Activated naive CD4-positive, alpha-beta T cell treated with anti-CD3 and anti-CD28 coated beads, Interleukin-2, amount 50 U/mL, for 72 hours (primary cell): ENCODE measurements at regions not wholly inside any gene's neighbourhood (a gene's known extent, or its start where the extent isn't known, plus 50 kb on each side); places are given as distances from the start of the nearest gene placed in this dataset.
"Not testable (repeated sequence)": the region's sequence is repeated elsewhere in the genome, so short reads cannot be mapped to it uniquely, and the experiment has no call there.

Experiments used
- ATAC-seq, 2 donors: fragments of 150-1000 bp; cut with Tn5 transposase; 2 replicates each; pipeline ENCODE4 v1.10.0; 2021; ENCODE audit warnings: mild to moderate bottlenecking in 2 of 2, moderate library complexity in 2 of 2
- DNase-seq, 2 donors: peaks; one replicate each; pipeline ENCODE4 v3.0.0; 2021 to 2022; ENCODE audit warnings: low spot score in 2 of 2
- H3K27ac Mint-ChIP-seq, 2 donors: one replicate each; pipeline ENCODE4 v1.8.0; 2022; ENCODE audit warnings: mild to moderate bottlenecking in 2 of 2, mixed read lengths in 2 of 2
- H3K36me3 Mint-ChIP-seq, 2 donors: one replicate each; pipeline ENCODE4 v1.8.0; 2022; ENCODE audit warnings: mixed read lengths in 2 of 2
- H3K9me3 Mint-ChIP-seq, 2 donors: one replicate each; pipeline ENCODE4 v1.8.0; 2022; ENCODE audit warnings: mixed read lengths in 2 of 2

GRCh38 chr7:79930604-79931003 lies 204.0 kb upstream of the GNAI1 start:
- ATAC-seq (no peak), DNase-seq (no peak)
- Mint-ChIP-seq H3K9me3 (peaks cover 0 to 27% of the 10 kb centered on the region in 2 donors), H3K36me3 (peaks cover 0 to 5% of the 10 kb centered on the region in 2 donors), H3K27ac (no peak overlapping the region)

- no peaks in the 10 kb centered on the region for H3K36me3 Mint-ChIP-seq
Measured at GRCh38 chr7:79927116-79927515, 207.5 kb upstream of the GNAI1 start.

GRCh38 chr7:79923953-79924352 lies 210.7 kb upstream of the GNAI1 start:
- Mint-ChIP-seq H3K36me3 (no peaks in the 10 kb centered on the region), H3K27ac (no peak overlapping the region), H3K9me3 (peaks cover 9 to 15% of the 10 kb centered on the region in 2 donors)
- no peak for DNase-seq
- ATAC-seq = peak in 1 of 2 donors; percentile 41

More at GRCh38 chr7:79927116-79927515, 207.5 kb upstream of the GNAI1 start:
- H3K27ac Mint-ChIP-seq = no peak overlapping the region
- no peak for ATAC-seq
- DNase-seq = no peak
- H3K9me3 Mint-ChIP-seq = peaks cover 9 to 26% of the 10 kb centered on the region in 2 donors

- Mint-ChIP-seq H3K36me3 (no peaks in the 10 kb centered on the region), H3K9me3 (peaks cover 9 to 11% of the 10 kb centered on the region in 2 donors), H3K27ac (no peak overlapping the region)
- DNase-seq (no peak), ATAC-seq (no peak)
Measured at GRCh38 chr7:79922894-79923293, 211.7 kb upstream of the GNAI1 start.

- Mint-ChIP-seq H3K36me3 (no peaks in the 10 kb centered on the region), H3K27ac (no peak overlapping the region), H3K9me3 (peaks cover 9 to 13% of the 10 kb centered on the region in 2 donors)
- DNase-seq (no peak), ATAC-seq (no peak)
Measured at GRCh38 chr7:79921976-79922375, 212.7 kb upstream of the GNAI1 start.

- ATAC-seq, H3K36me3 Mint-ChIP-seq, DNase-seq, H3K27ac Mint-ChIP-seq: not testable (repeated sequence)
- H3K9me3 Mint-ChIP-seq = peaks cover 8 to 16% of the 10 kb centered on the region in 2 donors
Measured at GRCh38 chr7:79918632-79919031, 216.0 kb upstream of the GNAI1 start.

GRCh38 chr7:79915346-79915745 lies 219.3 kb upstream of the GNAI1 start:
- DNase-seq, H3K9me3 Mint-ChIP-seq, H3K27ac Mint-ChIP-seq, ATAC-seq, H3K36me3 Mint-ChIP-seq: not testable (repeated sequence)

- Mint-ChIP-seq H3K27ac (no peak overlapping the region), H3K9me3 (peaks cover 5 to 7% of the 10 kb centered on the region in 2 donors), H3K36me3 (no peaks in the 10 kb centered on the region)
- ATAC-seq = peak in 1 of 2 donors; percentile 72
- no peak for DNase-seq
Measured at GRCh38 chr7:79912213-79912633, 222.4 kb upstream of the GNAI1 start.

GRCh38 chr7:79911420-79911819 lies 223.2 kb upstream of the GNAI1 start:
- no peak for DNase-seq
- no peak overlapping the region for H3K27ac Mint-ChIP-seq
- no peaks in the 10 kb centered on the region for H3K36me3 Mint-ChIP-seq
- peaks cover 4 to 5% of the 10 kb centered on the region in 2 donors for H3K9me3 Mint-ChIP-seq
- no peak for ATAC-seq

- H3K36me3 Mint-ChIP-seq = no peaks in the 10 kb centered on the region
- no peak for ATAC-seq
- H3K27ac Mint-ChIP-seq = no peak overlapping the region
- no peak for DNase-seq
- peaks cover 1 to 5% of the 10 kb centered on the region in 2 donors for H3K9me3 Mint-ChIP-seq
Measured at GRCh38 chr7:79909176-79909575, 225.5 kb upstream of the GNAI1 start.

GRCh38 chr7:79897166-79897565 lies 237.5 kb upstream of the GNAI1 start:
- DNase-seq = no peak
- Mint-ChIP-seq H3K36me3 (no peaks in the 10 kb centered on the region), H3K9me3 (peaks cover 0 to 10% of the 10 kb centered on the region in 2 donors), H3K27ac (no peak overlapping the region)
- no peak for ATAC-seq

- DNase-seq (no peak), ATAC-seq (no peak)
- no peaks in the 10 kb centered on the region for H3K36me3 Mint-ChIP-seq
- H3K27ac Mint-ChIP-seq = no peak overlapping the region
- peaks cover 0 to 5% of the 10 kb centered on the region in 2 donors for H3K9me3 Mint-ChIP-seq
Measured at GRCh38 chr7:79893991-79894390, 240.6 kb upstream of the GNAI1 start.

- no peak overlapping the region for H3K27ac Mint-ChIP-seq
- DNase-seq = no peak
- no peak for ATAC-seq
- no peaks in the 10 kb centered on the region for H3K36me3 Mint-ChIP-seq
- peaks cover 0 to 3% of the 10 kb centered on the region in 2 donors for H3K9me3 Mint-ChIP-seq
Measured at GRCh38 chr7:79882922-79883321, 251.7 kb upstream of the GNAI1 start.

GRCh38 chr7:79880312-79880711 lies 254.3 kb upstream of the GNAI1 start:
- DNase-seq (no peak), ATAC-seq (no peak)
- H3K36me3 Mint-ChIP-seq = no peaks in the 10 kb centered on the region
- H3K27ac Mint-ChIP-seq = no peak overlapping the region
- H3K9me3 Mint-ChIP-seq = peaks cover 0 to 3% of the 10 kb centered on the region in 2 donors

- no peak for ATAC-seq
- H3K9me3 Mint-ChIP-seq = peaks cover 0 to 3% of the 10 kb centered on the region in 2 donors
- H3K27ac Mint-ChIP-seq = no peak overlapping the region
- no peak for DNase-seq
- H3K36me3 Mint-ChIP-seq = no peaks in the 10 kb centered on the region
Measured at GRCh38 chr7:79877874-79878465, 256.7 kb upstream of the GNAI1 start.

- DNase-seq (no peak), ATAC-seq (no peak)
- Mint-ChIP-seq H3K9me3 (peaks cover 0 to 3% of the 10 kb centered on the region in 2 donors), H3K27ac (no peak overlapping the region), H3K36me3 (no peaks in the 10 kb centered on the region)
Measured at GRCh38 chr7:79876848-79877252, 257.8 kb upstream of the GNAI1 start.

GRCh38 chr7:79874797-79875196 lies 259.8 kb upstream of the GNAI1 start:
- no peak for DNase-seq
- H3K27ac Mint-ChIP-seq = no peak overlapping the region
- no peak for ATAC-seq
- no peaks in the 10 kb centered on the region for H3K36me3 Mint-ChIP-seq
- peaks cover 0 to 7% of the 10 kb centered on the region in 2 donors for H3K9me3 Mint-ChIP-seq

GRCh38 chr7:79872176-79872575 lies 262.5 kb upstream of the GNAI1 start:
- no peak for ATAC-seq
- Mint-ChIP-seq H3K27ac (no peak overlapping the region), H3K36me3 (no peaks in the 10 kb centered on the region), H3K9me3 (peaks cover 0 to 6% of the 10 kb centered on the region in 2 donors)
- no peak for DNase-seq
